Adrenal gland (tissue), 9 donors: ENCODE measurements at regions not wholly inside any gene's neighbourhood (a gene's known extent, or its start where the extent isn't known, plus 50 kb on each side); places are given as distances from the start of the nearest gene placed in this dataset.
"Not testable (repeated sequence)": the region's sequence is repeated elsewhere in the genome, so short reads cannot be mapped to it uniquely, and the experiment has no call there.

ENCODE experiments used
- DNase-seq, 7 donors: peaks; one replicate each; pipeline ENCODE4 v3.0.0-alpha.2; 2019 to 2020
- H3K27ac ChIP-seq, 5 donors: fragments of 200-600 bp; sonication (generic) in 4 of 5; 1 replicate in 3 of 5; 2 replicates in 2 of 5; pipeline versions ENCODE4 v1.5.1 to v1.8.0; 2016 to 2020; ENCODE audit warnings: mild to moderate bottlenecking in 1 of 5
- H3K27me3 ChIP-seq: fragments of 200-600 bp; 2 replicates; pipeline ENCODE4 v1.8.0; 2021
- H3K36me3 ChIP-seq, 2 donors: fragments of 200-600 bp; replicated peaks in 1 of 2; 1 replicate in 1 of 2; 2 replicates in 1 of 2; pipeline versions ENCODE4 v1.5.1 to v1.8.0; 2018 to 2022
- H3K4me1 ChIP-seq, 2 donors: fragments of 200-600 bp; replicated peaks in 1 of 2; 1 replicate in 1 of 2; 2 replicates in 1 of 2; pipeline versions ENCODE4 v1.5.1 to v1.8.0; 2018 to 2021
- H3K4me3 ChIP-seq, 4 donors: fragments of 200-600 bp; sonication (generic) in 3 of 4; one replicate each; pipeline ENCODE4 v1.5.1; 2016 to 2018
- H3K9me3 ChIP-seq, 3 donors: fragments of 200-600 bp; sonication (generic) in 1 of 3; replicated peaks in 1 of 3; 1 replicate in 2 of 3; 2 replicates in 1 of 3; pipeline versions ENCODE4 v1.5.1 to v1.8.0; 2016 to 2021
- POLR2A ChIP-seq, 2 donors: fragments of 450-650 bp; IDR thresholded peaks; one replicate each; pipeline ENCODE4 v1.6.1; 2017; ENCODE audit warnings: antibody characterized with exemption in 2 of 2, mild to moderate bottlenecking in 2 of 2, moderate library complexity in 1 of 2
- WGBS, 4 donors: extraction: QIAGEN DNeasy Blood & Tissue Kit in 2 of 4; methylation state at CpG; one replicate each; pipeline versions ENCODE4 v1.1.5 to v1.1.7; 2013 to 2017; 5-methylcytosine and 5-hydroxymethylcytosine counted together
- intact Hi-C, 2 donors: fragments of 100-400 bp; cut with DNase I; formaldehyde crosslinking; loops; one replicate each; pipeline versions ENCODE4 v1.14.1 to v1.15.0; 2022 to 2023
- TF ChIP-seq, protein P1 (sequence below), 6 experiments: fragments of 450-650 bp in 4 of 6; fragments of 200-600 bp in 2 of 6; sonication (generic) in 1 of 6; IDR thresholded peaks; 1 replicate in 5 of 6; 2 replicates in 1 of 6; pipeline versions ENCODE4 v1.5.1 to v1.8.0; 2016 to 2021; ENCODE audit warnings: antibody characterized with exemption in 6 of 6, mild to moderate bottlenecking in 2 of 6, moderate library complexity in 1 of 6
- donor health status: healthy with polysubstance abuse.
- donor health status: Bipolar disorder and iron deficiency.
- donor health status: DM: yes; HTN: yes; CAD: no.
- donor health status: DM: no; HTN: no; CAD: no.
- donor health status: DM: no; HTN: no; CAD: no.

DNA sequence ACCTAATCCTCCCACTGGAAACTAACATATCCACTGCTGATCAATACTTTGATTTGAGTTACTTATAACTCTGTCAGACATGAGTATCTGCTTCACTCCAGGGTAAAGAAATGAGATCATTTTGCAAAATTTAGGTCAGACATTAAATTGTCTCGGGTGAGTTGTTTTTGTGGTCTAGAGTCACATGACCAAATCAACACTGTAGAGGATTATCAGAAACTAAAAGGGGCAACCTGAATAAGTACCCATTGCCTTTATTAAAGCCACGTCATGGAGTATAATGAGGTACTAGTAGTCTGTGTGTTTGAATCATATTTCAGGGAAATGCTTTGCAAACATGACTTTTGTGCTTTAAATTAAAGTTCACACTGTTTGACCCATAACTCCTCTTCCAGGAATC is 107.7 kb upstream of the ADO start:
- TF ChIP-seq, protein P1, sequence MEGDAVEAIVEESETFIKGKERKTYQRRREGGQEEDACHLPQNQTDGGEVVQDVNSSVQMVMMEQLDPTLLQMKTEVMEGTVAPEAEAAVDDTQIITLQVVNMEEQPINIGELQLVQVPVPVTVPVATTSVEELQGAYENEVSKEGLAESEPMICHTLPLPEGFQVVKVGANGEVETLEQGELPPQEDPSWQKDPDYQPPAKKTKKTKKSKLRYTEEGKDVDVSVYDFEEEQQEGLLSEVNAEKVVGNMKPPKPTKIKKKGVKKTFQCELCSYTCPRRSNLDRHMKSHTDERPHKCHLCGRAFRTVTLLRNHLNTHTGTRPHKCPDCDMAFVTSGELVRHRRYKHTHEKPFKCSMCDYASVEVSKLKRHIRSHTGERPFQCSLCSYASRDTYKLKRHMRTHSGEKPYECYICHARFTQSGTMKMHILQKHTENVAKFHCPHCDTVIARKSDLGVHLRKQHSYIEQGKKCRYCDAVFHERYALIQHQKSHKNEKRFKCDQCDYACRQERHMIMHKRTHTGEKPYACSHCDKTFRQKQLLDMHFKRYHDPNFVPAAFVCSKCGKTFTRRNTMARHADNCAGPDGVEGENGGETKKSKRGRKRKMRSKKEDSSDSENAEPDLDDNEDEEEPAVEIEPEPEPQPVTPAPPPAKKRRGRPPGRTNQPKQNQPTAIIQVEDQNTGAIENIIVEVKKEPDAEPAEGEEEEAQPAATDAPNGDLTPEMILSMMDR (IDR thresholded peaks at IDR 0.05), result no peak
- TF ChIP-seq POLR2A (IDR thresholded peaks at IDR 0.05), result no peak
- Histone ChIP-seq H3K27ac (no peak overlapping the region), H3K9me3 (peaks cover 0 to 9% (median 0%) of the 10 kb centered on the region in 3 donors), H3K4me1 (no peaks in the 10 kb centered on the region), H3K27me3 (no peaks in the 10 kb centered on the region), H3K36me3 (no peaks in the 10 kb centered on the region), H3K4me3 (no peak overlapping the region)
- WGBS, 4 donors, result 64 to 68% (median 66%) methylated on average over 2 of the region's 2 CpGs
- DNase-seq, result no peak
- intact Hi-C loops, result no loop called here

DNA sequence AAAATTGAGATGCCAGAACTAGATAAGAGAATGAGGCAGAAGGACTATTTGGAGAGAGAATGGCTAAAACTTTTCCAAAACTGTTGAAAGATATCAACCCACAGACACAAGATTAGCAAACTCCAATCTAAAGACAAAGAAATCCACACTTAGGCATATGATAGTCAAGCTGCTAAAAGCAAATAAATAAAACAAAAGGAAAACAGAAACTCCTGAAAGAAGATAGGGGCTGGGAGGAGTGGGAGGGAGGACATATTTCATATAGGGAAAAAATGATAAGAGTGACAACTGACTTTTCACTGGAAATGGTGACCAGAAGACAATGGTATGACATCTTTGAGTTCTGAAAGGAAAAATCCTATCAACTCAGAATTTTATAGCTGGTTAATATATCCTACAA is 105.4 kb upstream of the ADO start:
- Histone ChIP-seq H3K9me3 (peaks cover 0 to 9% (median 0%) of the 10 kb centered on the region in 3 donors), H3K4me1 (no peaks in the 10 kb centered on the region), H3K27ac (no peak overlapping the region), H3K4me3 (no peak overlapping the region), H3K36me3 (no peaks in the 10 kb centered on the region), H3K27me3 (no peaks in the 10 kb centered on the region)
- no peak for DNase-seq
- intact Hi-C loops, result no loop called here
- no peak for TF ChIP-seq POLR2A (IDR thresholded peaks at IDR 0.05)
- TF ChIP-seq, protein P1 (IDR thresholded peaks at IDR 0.05), result no peak

DNA sequence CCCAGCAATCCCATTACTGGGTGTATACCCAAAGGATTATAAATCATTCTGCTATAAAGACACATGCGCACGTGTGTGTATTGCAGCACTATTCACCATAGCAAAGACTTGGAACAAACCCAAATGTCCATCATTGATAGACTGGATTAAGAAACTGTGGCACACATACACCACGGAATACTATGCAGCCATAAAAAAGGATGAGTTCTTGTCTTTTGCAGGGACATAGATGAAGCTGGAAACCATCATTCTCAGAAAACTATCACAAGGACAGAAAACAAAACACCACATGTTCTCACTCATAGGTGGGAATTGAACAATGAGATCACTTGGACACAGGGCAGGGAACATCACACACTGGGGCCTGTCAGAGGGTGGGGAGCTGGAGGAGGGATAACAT is 100.4 kb upstream of the ADO start:
- H3K36me3 ChIP-seq, H3K4me1 ChIP-seq, H3K27ac ChIP-seq, DNase-seq, H3K4me3 ChIP-seq, intact Hi-C loops, H3K27me3 ChIP-seq, H3K9me3 ChIP-seq: not testable (repeated sequence)
- WGBS, 4 donors, result 86 to 92% (median 89%) methylated on average over 3 of the region's 3 CpGs

DNA sequence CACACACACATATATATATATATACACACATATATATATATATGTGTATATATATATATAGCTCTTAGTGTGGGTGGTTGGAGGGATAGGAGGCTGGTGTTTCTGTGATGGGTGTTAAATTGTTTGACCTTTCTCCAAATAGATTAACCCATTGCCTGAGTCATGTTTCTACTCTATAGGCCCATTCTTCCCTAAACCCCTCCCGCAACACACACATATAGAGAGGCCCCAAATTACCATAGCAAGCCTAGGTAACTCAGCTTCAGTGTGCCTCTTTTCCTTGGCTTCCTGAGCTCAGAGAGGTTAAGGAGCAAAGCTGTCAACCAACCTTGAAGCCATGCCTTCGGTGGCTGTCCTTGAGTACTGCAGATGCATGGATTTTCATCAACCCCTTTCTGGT is 98.7 kb upstream of the ADO start:
- 71 to 89% (median 81%) methylated on average over 2 of the region's 2 CpGs for WGBS, 4 donors
- TF ChIP-seq, protein P1 (IDR thresholded peaks at IDR 0.05), result no peak
- no peak for TF ChIP-seq POLR2A (IDR thresholded peaks at IDR 0.05)
- DNase-seq, result no peak
- intact Hi-C loops, result no loop called here
- no peak overlapping the region for H3K4me3 ChIP-seq
- H3K27me3 ChIP-seq, result no peaks in the 10 kb centered on the region
- no peaks in the 10 kb centered on the region for H3K9me3 ChIP-seq
- no peak overlapping the region for H3K27ac ChIP-seq
- H3K4me1 ChIP-seq, result no peaks in the 10 kb centered on the region
- no peaks in the 10 kb centered on the region for H3K36me3 ChIP-seq

DNA sequence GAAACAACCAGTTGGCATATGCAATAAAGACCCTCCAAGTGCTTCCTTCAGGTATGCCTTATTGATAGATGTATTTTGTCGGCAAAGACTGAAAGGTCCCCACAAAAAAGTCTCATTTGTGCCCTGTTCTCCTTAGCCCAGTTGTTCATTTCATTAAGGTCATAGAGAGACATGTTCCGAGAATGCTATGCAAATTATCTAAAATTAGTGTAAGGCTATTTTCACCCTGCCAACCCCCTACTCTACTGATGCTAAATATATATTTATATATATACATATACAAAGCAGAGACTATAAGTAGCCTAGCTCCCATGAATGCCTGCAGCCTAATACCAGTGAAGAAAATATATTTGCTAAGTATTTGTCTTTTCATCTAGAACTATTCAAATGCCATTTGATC is 96.7 kb upstream of the ADO start:
- no peak for DNase-seq
- no peaks in the 10 kb centered on the region for H3K36me3 ChIP-seq
- no peak overlapping the region for H3K27ac ChIP-seq
- H3K27me3 ChIP-seq, result no peaks in the 10 kb centered on the region
- no peak for TF ChIP-seq POLR2A (IDR thresholded peaks at IDR 0.05)
- TF ChIP-seq, protein P1 (IDR thresholded peaks at IDR 0.05), result no peak
- no peak overlapping the region for H3K4me3 ChIP-seq
- H3K9me3 ChIP-seq, result no peaks in the 10 kb centered on the region
- no peaks in the 10 kb centered on the region for H3K4me1 ChIP-seq
- intact Hi-C loops, result no loop called here
- 85 to 95% (median 92%) methylated on average over 2 of the region's 2 CpGs for WGBS, 4 donors
